ENCODE measurements at regions not wholly inside any gene's neighbourhood (a gene's known extent, or its start where the extent isn't known, plus 50 kb on each side); places are given as distances from the start of the nearest gene placed in this dataset.

GRCh38 chr12:103109861-103110260 lies 152.4 kb downstream of the ASCL1 start:
- TF ChIP-seq POLR2AphosphoS5 (IDR thresholded peaks at IDR 0.05; ENCODE audit: low read depth, low read length) (no peak), CTBP2 (IDR thresholded peaks at IDR 0.05; ENCODE audit: borderline replicate concordance, insufficient read depth, insufficient read length, low read length) (no peak), CHD1 (IDR thresholded peaks at IDR 0.05; ENCODE audit: low read depth, low read length) (no peak), NRF1 (IDR thresholded peaks at IDR 0.05; ENCODE audit: low read depth, low read length) (no peak), SP2 (IDR thresholded peaks at IDR 0.05; ENCODE audit: low read length) (no peak), EGR1 (IDR thresholded peaks at IDR 0.05; ENCODE audit: borderline replicate concordance, low read depth, low read length) (no peak), EP300 (IDR thresholded peaks at IDR 0.05; ENCODE audit: borderline replicate concordance in 1 of 2, low read depth in 2 of 2, low read length in 2 of 2) (no peak), CREB1 (IDR thresholded peaks at IDR 0.05) (no peak), BRCA1 (IDR thresholded peaks at IDR 0.05; ENCODE audit: low read depth, low read length) (no peak), MAFK (IDR thresholded peaks at IDR 0.05; ENCODE audit: low read depth, low read length) (no peak)
- H3K56ac ChIP-seq (replicated peaks; ENCODE audit: insufficient read length, low read depth, low read length) = no peak overlapping the region
- H3K9me3 ChIP-seq (ENCODE audit: insufficient read depth in 2 of 2, low read depth in 1 of 2, low read length in 1 of 2) = no peaks in the 10 kb centered on the region
- no peak overlapping the region for H2BK5ac ChIP-seq (ENCODE audit: low read depth, low read length)
- H2BK12ac ChIP-seq (ENCODE audit: low read depth, low read length) = no peak overlapping the region
- H3K36me3 ChIP-seq (ENCODE audit: control insufficient read depth in 2 of 4, insufficient read depth in 4 of 4, low read length in 3 of 4) = no peaks in the 10 kb centered on the region
- no peak overlapping the region for H3K4me3 ChIP-seq (ENCODE audit: extremely low read depth in 1 of 4, insufficient read depth in 2 of 4, low read depth in 3 of 4, low read length in 4 of 4)
- no peak overlapping the region for H3K18ac ChIP-seq (ENCODE audit: extremely low read depth, low read length)
- H3K23me2 ChIP-seq (ENCODE audit: low read depth, low read length) = no peaks in the 10 kb centered on the region
- FAIRE-seq (no peak), DNase-seq (ENCODE audit: low read depth in 1 of 2, low spot score in 2 of 2) (no peak)
- H2BK20ac ChIP-seq (ENCODE audit: low read length) = no peak overlapping the region
- no peaks in the 10 kb centered on the region for H3K79me2 ChIP-seq (ENCODE audit: control insufficient read depth in 1 of 2, insufficient read depth in 2 of 2, low read length in 2 of 2)
- 88% methylated on average over 3 of the region's 3 CpGs; no CpG with 5 or more reads in 1 of the 2 experiments for WGBS, 2 experiments (ENCODE audit: extremely low coverage in 1 of 2, insufficient coverage in 1 of 2, insufficient read length in 1 of 2, insufficient replicate concordance in 2 of 2, low coverage in 1 of 2, low lambda C conversion rate in 2 of 2, missing lambda C conversion rate in 1 of 2)
- no peak overlapping the region for H3K4ac ChIP-seq (replicated peaks; ENCODE audit: insufficient read length, low read depth, low read length)
- no peak overlapping the region for H4K91ac ChIP-seq (replicated peaks; ENCODE audit: insufficient read length, low read length)
- H3K4me2 ChIP-seq (ENCODE audit: insufficient read depth in 1 of 2, low read depth in 2 of 2, low read length in 2 of 2) = no peak overlapping the region
- H4K20me1 ChIP-seq (replicated peaks in 1 of 2; ENCODE audit: control insufficient read depth in 1 of 2, insufficient read depth in 2 of 2, low read length in 2 of 2) = no peaks in the 10 kb centered on the region
- H3K79me1 ChIP-seq (ENCODE audit: low read depth, low read length) = no peaks in the 10 kb centered on the region
- H3K23ac ChIP-seq (ENCODE audit: insufficient read length) = no peak overlapping the region
- H3K27ac ChIP-seq (ENCODE audit: low read depth, low read length) = no peak overlapping the region
- no peak overlapping the region for H2AK5ac ChIP-seq (ENCODE audit: low read depth, low read length)
- no peak overlapping the region for H4K5ac ChIP-seq (ENCODE audit: insufficient read length, low read depth, low read length)
- no peak overlapping the region for H2BK15ac ChIP-seq (ENCODE audit: low read length)
- no peak overlapping the region for H4K8ac ChIP-seq (ENCODE audit: extremely low read depth, insufficient read depth, low read length)
- POLR2A ChIA-PET (ENCODE audit: partially characterized antibody) = no interaction called here
- no peak overlapping the region for H2AFZ ChIP-seq (ENCODE audit: low read length)
- H3K9ac ChIP-seq (replicated peaks in 1 of 4; ENCODE audit: extremely low read depth in 1 of 4, low read depth in 3 of 4, low read length in 3 of 4) = no peak overlapping the region
- no peaks in the 10 kb centered on the region for H3K27me3 ChIP-seq (replicated peaks in 1 of 4; ENCODE audit: control insufficient read depth in 3 of 4, extremely low read depth in 1 of 4, insufficient read depth in 3 of 4, low read length in 3 of 4)
- H3K14ac ChIP-seq (ENCODE audit: insufficient read length) = no peak overlapping the region
- H2BK120ac ChIP-seq (replicated peaks; ENCODE audit: low read depth, low read length) = no peak overlapping the region
- CTCF ChIA-PET (ENCODE audit: partially characterized antibody) = no interaction called here
- H3K4me1 ChIP-seq (replicated peaks in 1 of 4; ENCODE audit: control insufficient read depth in 3 of 4, insufficient read depth in 4 of 4, low read length in 3 of 4) = no peaks in the 10 kb centered on the region
